Activated CD4-positive, alpha-beta memory T cell treated with anti-CD3 and anti-CD28 coated beads, Interleukin-2, amount 10 ng/mL, durations not matched to agents 7 days and 5 days (primary cell): ENCODE measurements at regions not wholly inside any gene's neighbourhood (a gene's known extent, or its start where the extent isn't known, plus 50 kb on each side); places are given as distances from the start of the nearest gene placed in this dataset.
"Not testable (repeated sequence)": the region's sequence is repeated elsewhere in the genome, so short reads cannot be mapped to it uniquely, and the experiment has no call there.

Experiments used
- CTCF ChIA-PET: fragments of 350-600 bp; sonication (Branson Sonifier 250); formaldehyde crosslinking; loops from one replicate; lab custom pipeline; 2021; ENCODE audit warnings: antibody characterized with exemption, inconsistent platforms; lab: Charles Lee
- POLR2A ChIA-PET: fragments of 350-600 bp; sonication (Branson Sonifier 250); formaldehyde crosslinking; loops from one replicate; lab custom pipeline; 2021; ENCODE audit warnings: antibody characterized with exemption; lab: Charles Lee
- DNase-seq: peaks from one replicate; pipeline ENCODE4 v3.0.0-alpha.2; 2020
- H3K27ac Mint-ChIP-seq: one replicate; pipeline ENCODE4 v1.8.0; 2021; ENCODE audit warnings: mild to moderate bottlenecking, mixed read lengths
- H3K27me3 Mint-ChIP-seq: one replicate; pipeline ENCODE4 v1.8.0; 2021; ENCODE audit warnings: mixed read lengths
- H3K36me3 Mint-ChIP-seq: one replicate; pipeline ENCODE4 v1.8.0; 2021; ENCODE audit warnings: low read depth, mixed read lengths
- H3K4me1 Mint-ChIP-seq: one replicate; pipeline ENCODE4 v1.8.0; 2021; ENCODE audit warnings: mixed read lengths
- H3K4me3 Mint-ChIP-seq: one replicate; pipeline ENCODE4 v1.8.0; 2021; ENCODE audit warnings: mild to moderate bottlenecking, mixed read lengths
- H3K9me3 Mint-ChIP-seq: one replicate; pipeline ENCODE4 v1.8.0; 2021; ENCODE audit warnings: mixed read lengths

DNA sequence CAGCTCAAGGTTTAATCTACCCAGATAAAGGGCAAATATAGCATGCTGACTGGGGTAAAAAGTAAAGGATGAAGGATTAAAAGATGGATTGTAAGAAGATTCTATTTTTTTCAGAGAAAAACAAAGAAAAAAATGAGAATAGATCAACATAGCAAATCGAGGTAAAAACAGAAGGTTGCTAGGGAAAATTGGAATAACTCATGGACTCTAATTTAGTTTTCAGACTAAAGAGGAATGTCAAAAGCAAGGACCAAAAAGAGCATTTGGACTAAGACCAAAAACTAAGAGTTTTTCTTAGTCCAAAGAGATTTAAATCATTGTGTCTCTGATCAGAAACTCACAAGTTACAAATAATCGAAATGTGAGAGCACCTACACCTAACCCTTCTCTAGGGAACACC, 250.7 kb upstream of the PTPRD start:
- H3K4me3 Mint-ChIP-seq: no peak overlapping the region
- H3K27me3 Mint-ChIP-seq: no peaks in the 10 kb centered on the region
- no peak for DNase-seq
- no peaks in the 10 kb centered on the region for H3K4me1 Mint-ChIP-seq
- ChIA-PET POLR2A (no interaction called here), CTCF (no interaction called here)
- H3K36me3 Mint-ChIP-seq: no peaks in the 10 kb centered on the region
- H3K27ac Mint-ChIP-seq: no peak overlapping the region
- H3K9me3 Mint-ChIP-seq: peaks cover 14% of the 10 kb centered on the region

DNA sequence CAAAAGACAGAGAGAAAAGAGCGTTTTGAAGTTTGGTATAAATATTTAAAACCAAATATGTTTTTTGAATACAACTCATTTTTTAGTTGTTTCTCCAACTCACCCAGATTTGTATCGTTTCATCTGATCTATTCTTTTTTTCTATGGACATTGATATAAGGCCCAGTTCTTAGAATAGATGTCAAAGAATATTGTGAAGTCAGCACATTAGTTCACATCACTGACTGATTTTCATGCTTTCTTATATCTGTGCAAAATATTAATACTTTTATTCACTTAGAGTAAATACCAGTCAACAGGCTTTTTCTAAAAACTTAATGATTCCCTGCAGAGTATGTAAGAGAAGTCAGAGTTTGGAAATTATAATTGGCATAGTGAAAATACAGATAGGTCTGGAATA, 254.4 kb upstream of the PTPRD start:
- Mint-ChIP-seq H3K27me3 (no peaks in the 10 kb centered on the region), H3K36me3 (no peaks in the 10 kb centered on the region), H3K27ac (no peak overlapping the region), H3K4me1 (no peaks in the 10 kb centered on the region), H3K4me3 (no peak overlapping the region), H3K9me3 (peaks cover 10% of the 10 kb centered on the region)
- CTCF ChIA-PET: no interaction called here
- POLR2A ChIA-PET: no interaction called here
- no peak for DNase-seq

DNA sequence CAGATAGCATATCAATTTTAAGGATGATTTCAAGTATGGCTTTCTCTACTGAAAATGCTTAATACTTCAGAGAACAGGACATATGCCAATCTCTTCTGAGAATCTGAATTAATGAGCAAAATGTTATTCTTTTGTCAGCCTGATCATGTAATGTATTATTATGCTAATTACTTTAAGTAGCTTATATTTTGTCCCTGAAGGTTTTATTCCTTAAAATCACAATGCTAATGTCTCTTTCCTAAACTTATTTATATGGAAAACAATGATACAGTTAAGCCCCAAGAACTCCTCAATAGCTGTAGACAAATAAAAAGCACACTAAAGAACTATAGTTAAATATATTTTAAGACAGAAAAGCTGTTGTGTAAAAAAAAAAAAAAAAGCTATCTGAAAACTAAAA, 256.9 kb upstream of the PTPRD start:
- peaks cover 9% of the 10 kb centered on the region for H3K9me3 Mint-ChIP-seq
- no peak overlapping the region for H3K4me3 Mint-ChIP-seq
- ChIA-PET POLR2A (no interaction called here), CTCF (no interaction called here)
- H3K27me3 Mint-ChIP-seq: no peaks in the 10 kb centered on the region
- H3K27ac Mint-ChIP-seq: no peak overlapping the region
- H3K4me1 Mint-ChIP-seq: no peaks in the 10 kb centered on the region
- no peaks in the 10 kb centered on the region for H3K36me3 Mint-ChIP-seq
- no peak for DNase-seq

DNA sequence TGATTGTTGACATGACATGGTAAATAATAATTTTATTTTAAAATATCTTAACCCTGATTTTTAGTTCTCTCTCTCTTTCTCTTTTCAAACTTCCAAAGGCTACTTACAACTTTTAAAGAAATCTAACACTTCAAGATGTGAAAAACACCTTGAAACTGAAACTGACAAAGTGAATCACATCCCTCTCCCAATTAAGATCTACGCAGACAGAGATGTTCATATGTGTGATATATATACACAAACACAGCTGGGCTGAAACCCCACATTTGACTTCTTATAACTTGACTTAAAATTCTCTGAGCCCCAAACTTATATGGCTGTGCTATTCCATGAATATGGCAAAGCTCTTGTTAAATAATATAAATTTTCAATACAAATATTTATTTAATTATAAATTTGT, 261.2 kb upstream of the PTPRD start:
- DNase-seq: no peak
- Mint-ChIP-seq H3K9me3 (peaks cover 3% of the 10 kb centered on the region), H3K27me3 (no peaks in the 10 kb centered on the region), H3K4me1 (no peaks in the 10 kb centered on the region), H3K27ac (no peak overlapping the region), H3K4me3 (no peak overlapping the region), H3K36me3 (no peaks in the 10 kb centered on the region)
- POLR2A ChIA-PET: no interaction called here
- CTCF ChIA-PET: no interaction called here

DNA sequence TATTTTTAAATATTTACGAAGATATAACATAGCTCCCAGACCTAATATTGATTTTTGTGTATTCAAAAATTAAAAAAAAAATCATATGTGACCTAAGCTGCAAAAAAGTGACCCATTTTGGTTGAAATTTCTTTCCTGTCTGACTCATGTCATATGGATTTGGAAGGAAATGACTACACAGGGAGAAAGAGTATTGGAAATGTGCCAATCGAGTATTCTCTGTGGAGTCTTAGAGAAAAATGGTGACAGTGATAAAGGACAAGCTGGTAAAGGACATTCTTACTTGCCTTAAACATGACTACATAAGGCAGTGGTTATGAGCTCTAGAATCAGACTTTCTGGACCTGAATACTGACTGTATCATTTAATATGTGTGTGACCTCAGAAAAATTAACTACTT, 262.9 kb upstream of the PTPRD start:
- POLR2A ChIA-PET: no interaction called here
- H3K27ac Mint-ChIP-seq: no peak overlapping the region
- no peak for DNase-seq
- H3K27me3 Mint-ChIP-seq: no peaks in the 10 kb centered on the region
- no peaks in the 10 kb centered on the region for H3K36me3 Mint-ChIP-seq
- CTCF ChIA-PET: no interaction called here
- peaks cover 6% of the 10 kb centered on the region for H3K9me3 Mint-ChIP-seq
- no peaks in the 10 kb centered on the region for H3K4me1 Mint-ChIP-seq
- H3K4me3 Mint-ChIP-seq: no peak overlapping the region

DNA sequence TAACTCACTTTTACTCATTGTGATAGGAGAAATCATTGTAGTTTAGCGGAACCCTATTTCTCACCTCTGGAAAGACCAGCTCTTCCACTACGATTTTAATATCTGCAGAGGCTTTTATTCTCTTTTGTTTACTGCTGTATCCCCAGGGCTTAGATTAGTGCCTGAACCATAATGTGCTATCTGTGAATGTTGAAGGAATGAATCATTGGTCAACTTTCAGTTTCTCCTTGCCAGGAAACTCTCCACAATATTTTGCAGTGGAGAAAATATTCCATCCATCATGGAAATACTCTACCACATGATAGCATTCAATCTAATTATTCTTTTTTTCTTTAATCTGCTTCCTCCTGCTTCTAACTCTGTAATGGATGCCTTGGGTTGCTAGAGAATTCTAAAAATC, 263.5 kb upstream of the PTPRD start:
- H3K27ac Mint-ChIP-seq: no peak overlapping the region

DNA sequence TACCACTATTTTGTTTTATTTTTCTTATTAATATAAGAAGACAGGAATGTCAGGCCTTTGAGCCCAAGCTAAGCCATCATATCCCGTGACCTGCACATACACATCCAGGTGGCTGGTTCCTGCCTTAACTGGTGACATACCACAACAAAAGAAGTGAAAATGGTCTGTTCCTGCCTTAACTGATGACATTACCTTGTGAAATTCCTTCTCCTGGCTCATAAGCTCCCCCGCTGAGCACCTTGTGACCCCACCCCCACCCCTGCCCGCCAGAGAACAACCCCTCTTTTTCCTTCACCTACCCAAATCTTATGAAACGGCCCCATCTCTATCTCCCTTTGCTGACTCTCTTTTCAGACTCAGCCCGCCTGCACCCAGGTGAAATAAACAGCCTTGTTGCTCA, 277.5 kb upstream of the PTPRD start:
- H3K36me3 Mint-ChIP-seq, DNase-seq, POLR2A ChIA-PET, CTCF ChIA-PET, H3K27ac Mint-ChIP-seq, H3K27me3 Mint-ChIP-seq, H3K4me1 Mint-ChIP-seq, H3K4me3 Mint-ChIP-seq: not testable (repeated sequence)
- H3K9me3 Mint-ChIP-seq: peaks cover 20% of the 10 kb centered on the region

More for the DNA sequence above, 263.5 kb upstream of the PTPRD start:
- Mint-ChIP-seq H3K9me3 (peaks cover 6% of the 10 kb centered on the region), H3K36me3 (no peaks in the 10 kb centered on the region), H3K4me3 (no peak overlapping the region), H3K27me3 (no peaks in the 10 kb centered on the region), H3K4me1 (no peaks in the 10 kb centered on the region)
- no peak for DNase-seq
- ChIA-PET CTCF (no interaction called here), POLR2A (no interaction called here)

DNA sequence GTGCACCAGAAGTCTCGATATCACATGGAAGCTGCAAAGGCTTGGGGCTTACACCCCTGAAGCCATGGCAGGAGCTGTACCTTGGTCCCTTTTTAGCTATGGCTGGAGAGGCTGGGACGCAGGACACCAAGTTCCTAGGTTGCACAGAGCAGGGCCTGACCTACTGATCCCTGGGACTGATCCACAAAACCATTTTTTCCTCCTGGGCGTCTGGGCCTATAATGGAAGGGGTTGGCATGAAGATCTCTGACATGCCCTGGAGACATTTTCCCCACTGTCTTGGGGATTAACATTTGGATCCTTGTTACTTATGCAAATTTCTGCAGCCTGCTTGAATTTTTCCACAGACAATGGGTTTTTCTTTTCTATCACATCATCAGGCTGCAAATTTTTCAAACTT, 286.7 kb upstream of the PTPRD start:
- ChIA-PET POLR2A (no interaction called here), CTCF (no interaction called here)
- Mint-ChIP-seq H3K27me3 (no peaks in the 10 kb centered on the region), H3K4me3 (no peak overlapping the region), H3K4me1 (no peaks in the 10 kb centered on the region), H3K27ac (no peak overlapping the region), H3K36me3 (no peaks in the 10 kb centered on the region), H3K9me3 (peaks cover 8% of the 10 kb centered on the region)
- no peak for DNase-seq

DNA sequence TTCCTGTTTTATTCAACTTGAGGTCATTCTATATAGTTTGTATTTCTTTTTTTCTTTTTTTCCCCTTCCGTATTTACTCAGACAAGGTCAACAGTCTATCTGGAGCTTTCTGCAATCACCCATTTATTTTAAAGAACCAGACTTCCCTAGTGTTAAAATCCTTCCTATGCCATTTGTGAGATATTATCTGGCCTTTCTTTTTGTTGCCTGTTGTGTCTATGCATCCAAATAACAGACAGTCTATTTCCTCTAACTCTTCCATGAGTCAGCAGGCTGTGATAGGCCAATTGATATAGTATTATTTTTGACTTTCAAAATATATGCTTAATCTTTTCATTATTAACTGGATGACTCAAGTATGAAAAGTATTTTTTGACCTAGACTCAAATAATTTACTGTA, 291.2 kb upstream of the PTPRD start:
- CTCF ChIA-PET: no interaction called here
- no peak overlapping the region for H3K27ac Mint-ChIP-seq

DNA sequence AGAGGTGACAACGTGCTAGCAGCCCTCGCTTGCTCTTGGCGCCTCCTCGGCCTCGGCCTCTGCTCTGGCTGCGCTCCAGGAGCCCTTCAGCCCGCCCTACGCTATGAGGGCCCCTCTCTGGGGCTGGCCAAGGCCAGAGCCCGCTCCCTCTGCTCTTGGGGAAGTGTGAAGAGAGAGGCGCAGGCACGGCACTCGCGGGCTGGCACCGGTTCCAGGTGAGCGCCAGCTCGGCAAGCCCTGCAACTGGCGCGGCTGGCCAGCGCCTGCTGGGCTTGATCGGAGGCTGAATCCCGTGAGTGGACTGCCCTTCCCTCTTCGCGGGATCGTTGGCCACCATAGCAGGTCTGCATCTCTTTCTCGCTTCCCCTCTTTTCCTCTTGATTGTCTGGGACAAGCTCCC, 298.0 kb upstream of the PTPRD start:
- Mint-ChIP-seq H3K27ac (no peak overlapping the region), H3K4me1 (no peaks in the 10 kb centered on the region), H3K9me3 (peaks cover 14% of the 10 kb centered on the region), H3K4me3 (no peak overlapping the region), H3K27me3 (no peaks in the 10 kb centered on the region), H3K36me3 (no peaks in the 10 kb centered on the region)
- CTCF ChIA-PET: no interaction called here
- DNase-seq: no peak
- POLR2A ChIA-PET: no interaction called here

More for the DNA sequence above, 291.2 kb upstream of the PTPRD start:
- no peaks in the 10 kb centered on the region for H3K36me3 Mint-ChIP-seq
- POLR2A ChIA-PET: no interaction called here
- no peak for DNase-seq
- H3K4me3 Mint-ChIP-seq: no peak overlapping the region
- no peaks in the 10 kb centered on the region for H3K4me1 Mint-ChIP-seq
- no peaks in the 10 kb centered on the region for H3K27me3 Mint-ChIP-seq
- peaks cover 11% of the 10 kb centered on the region for H3K9me3 Mint-ChIP-seq

DNA sequence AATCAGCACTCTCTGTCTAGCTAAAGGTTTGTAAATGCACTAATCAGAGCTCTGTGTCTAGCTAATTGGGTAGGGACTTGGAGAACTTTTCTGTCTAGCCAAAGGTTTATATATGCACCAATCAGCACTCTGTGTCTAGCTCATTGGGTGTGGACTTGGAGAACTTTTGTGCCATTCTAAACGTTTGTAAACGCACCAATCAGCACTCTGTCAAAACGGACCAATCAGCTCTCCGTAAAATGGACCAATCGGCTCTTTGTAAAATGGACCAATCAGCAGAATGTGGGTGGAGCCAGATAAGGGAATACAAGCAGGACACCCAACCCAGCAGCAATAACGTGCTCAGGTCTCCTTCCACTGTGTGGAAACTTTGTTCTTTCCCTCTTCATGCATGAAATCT, 298.6 kb upstream of the PTPRD start:
- ChIA-PET POLR2A (no interaction called here), CTCF (no interaction called here)
- no peak overlapping the region for H3K27ac Mint-ChIP-seq
- H3K4me1 Mint-ChIP-seq: no peaks in the 10 kb centered on the region
- H3K4me3 Mint-ChIP-seq: no peak overlapping the region
- peaks cover 13% of the 10 kb centered on the region for H3K9me3 Mint-ChIP-seq
- no peaks in the 10 kb centered on the region for H3K27me3 Mint-ChIP-seq
- H3K36me3 Mint-ChIP-seq: no peaks in the 10 kb centered on the region
- no peak for DNase-seq

DNA sequence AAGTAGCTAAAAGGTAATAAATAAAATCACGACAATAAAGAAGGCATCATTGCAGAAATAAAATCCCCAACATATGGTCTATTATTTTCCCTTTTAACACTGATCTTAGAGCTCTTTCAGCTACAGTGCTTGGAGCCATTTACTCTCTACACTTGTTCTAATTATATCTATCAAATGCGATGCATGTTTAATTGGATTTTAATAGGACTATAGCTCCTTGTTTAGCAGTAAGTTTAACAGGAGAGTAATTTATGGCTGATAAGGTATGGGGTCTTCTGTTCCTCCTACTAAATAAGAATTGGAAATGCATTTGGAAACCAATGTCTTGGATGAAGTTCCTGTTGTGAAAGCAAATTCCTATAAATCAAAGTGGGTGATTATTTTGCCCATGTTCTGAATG, 304.2 kb upstream of the PTPRD start:
- peaks cover 12% of the 10 kb centered on the region for H3K9me3 Mint-ChIP-seq
- CTCF ChIA-PET: no interaction called here
- no peak overlapping the region for H3K4me3 Mint-ChIP-seq

DNA sequence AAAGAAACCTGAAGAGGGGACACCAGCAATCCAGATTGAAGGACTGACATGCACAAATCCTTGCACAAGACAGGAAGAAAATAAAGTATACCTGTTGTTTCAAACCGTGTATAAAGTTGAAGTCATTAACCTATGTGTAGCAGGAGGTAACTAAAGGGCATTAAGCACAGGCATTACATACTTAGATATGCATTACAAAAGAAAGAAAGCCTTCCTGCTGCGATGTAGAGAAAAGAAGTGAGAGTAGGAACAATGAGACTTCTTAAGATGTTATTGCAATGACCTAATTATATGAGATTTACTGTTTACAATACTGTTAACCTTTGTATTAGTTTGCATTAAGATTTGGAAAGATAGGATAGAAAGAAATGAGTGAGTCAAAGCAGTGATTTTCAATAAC, 308.9 kb upstream of the PTPRD start:
- no peaks in the 10 kb centered on the region for H3K36me3 Mint-ChIP-seq
- no peaks in the 10 kb centered on the region for H3K4me1 Mint-ChIP-seq
- no peaks in the 10 kb centered on the region for H3K27me3 Mint-ChIP-seq
- no peak overlapping the region for H3K27ac Mint-ChIP-seq
- DNase-seq: no peak
- ChIA-PET CTCF (no interaction called here), POLR2A (no interaction called here)
- no peak overlapping the region for H3K4me3 Mint-ChIP-seq
- H3K9me3 Mint-ChIP-seq: peaks cover 5% of the 10 kb centered on the region

More for the DNA sequence above, 304.2 kb upstream of the PTPRD start:
- Mint-ChIP-seq H3K36me3 (no peaks in the 10 kb centered on the region), H3K27me3 (no peaks in the 10 kb centered on the region), H3K4me1 (no peaks in the 10 kb centered on the region), H3K27ac (no peak overlapping the region)
- POLR2A ChIA-PET: no interaction called here
- DNase-seq: no peak

DNA sequence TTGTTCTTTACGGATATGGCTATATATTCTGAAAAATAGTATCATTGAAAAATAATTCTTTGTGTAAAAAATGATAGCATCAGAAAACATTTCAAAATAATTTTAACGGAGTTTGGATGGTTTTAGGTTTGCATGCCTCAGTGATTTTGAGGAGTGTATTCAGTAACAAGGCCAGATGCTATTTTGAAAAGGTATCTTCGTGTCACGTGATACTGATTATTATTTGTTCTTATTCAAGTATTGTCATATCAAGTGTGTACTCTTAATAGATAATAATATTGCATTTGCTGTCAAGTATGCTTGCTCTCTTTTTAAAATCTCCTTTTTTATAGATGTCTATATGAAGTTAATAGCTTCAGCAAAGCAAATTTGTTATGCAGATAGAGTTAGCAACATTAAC, 313.1 kb upstream of the PTPRD start:
- H3K36me3 Mint-ChIP-seq: no peaks in the 10 kb centered on the region
- peaks cover 10% of the 10 kb centered on the region for H3K9me3 Mint-ChIP-seq
- POLR2A ChIA-PET: no interaction called here
- CTCF ChIA-PET: no interaction called here
- no peak overlapping the region for H3K27ac Mint-ChIP-seq
- H3K4me3 Mint-ChIP-seq: no peak overlapping the region
- no peaks in the 10 kb centered on the region for H3K27me3 Mint-ChIP-seq
- no peaks in the 10 kb centered on the region for H3K4me1 Mint-ChIP-seq
- no peak for DNase-seq

DNA sequence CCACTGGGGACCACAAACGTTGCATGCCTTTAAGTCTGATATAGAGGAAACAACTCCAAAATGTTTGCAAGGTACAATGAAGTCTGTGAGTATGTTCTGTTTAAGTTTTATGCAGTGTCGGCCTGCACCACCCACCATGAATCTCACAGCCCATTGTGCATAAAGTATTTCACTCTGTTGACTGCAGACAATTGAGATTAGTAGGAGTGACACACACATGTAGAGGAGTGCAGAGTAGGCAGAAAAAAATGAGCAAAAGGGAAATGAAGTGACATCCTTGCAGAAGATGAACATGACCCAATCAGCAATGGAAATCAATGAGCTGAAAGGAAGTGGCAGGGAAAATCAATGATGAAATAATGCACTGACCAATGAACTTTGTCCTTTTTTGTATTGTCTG, 315.6 kb upstream of the PTPRD start:
- CTCF ChIA-PET: no interaction called here
- Mint-ChIP-seq H3K27me3 (no peaks in the 10 kb centered on the region), H3K36me3 (no peaks in the 10 kb centered on the region), H3K9me3 (peaks cover 10% of the 10 kb centered on the region), H3K27ac (no peak overlapping the region), H3K4me1 (no peaks in the 10 kb centered on the region), H3K4me3 (no peak overlapping the region)
- POLR2A ChIA-PET: no interaction called here
- DNase-seq: no peak
